Spleen (tissue), 11 donors: ENCODE measurements at regions not wholly inside any gene's neighbourhood (a gene's known extent, or its start where the extent isn't known, plus 50 kb on each side); places are given as distances from the start of the nearest gene placed in this dataset.

ENCODE experiments used
- DNase-seq: peaks from one replicate; pipeline ENCODE4 v3.0.0-alpha.2; 2020
- H3K27ac ChIP-seq, 8 donors: fragments of 200-600 bp; sonication (generic) in 7 of 8; 1 replicate in 4 of 8; 2 replicates in 4 of 8; pipeline versions ENCODE4 v1.5.0 to v1.8.0; 2016 to 2021; ENCODE audit warnings: inconsistent platforms in 4 of 8, mild to moderate bottlenecking in 4 of 8, moderate library complexity in 1 of 8
- H3K27me3 ChIP-seq, 7 donors: fragments of 200-600 bp; sonication (generic) in 6 of 7; replicated peaks in 1 of 7; 1 replicate in 4 of 7; 2 replicates in 3 of 7; pipeline versions ENCODE4 v1.5.0 to v1.8.0; 2016 to 2021; ENCODE audit warnings: inconsistent platforms in 3 of 7, mild to moderate bottlenecking in 1 of 7
- H3K36me3 ChIP-seq, 6 donors: fragments of 200-600 bp; sonication (generic) in 5 of 6; 1 replicate in 4 of 6; 2 replicates in 2 of 6; pipeline versions ENCODE4 v1.5.0 to v1.8.0; 2016 to 2021; ENCODE audit warnings: inconsistent platforms in 2 of 6
- H3K4me1 ChIP-seq, 6 donors: fragments of 200-600 bp; sonication (generic) in 5 of 6; 1 replicate in 3 of 6; 2 replicates in 3 of 6; pipeline versions ENCODE4 v1.5.0 to v1.8.0; 2016 to 2021; ENCODE audit warnings: inconsistent platforms in 3 of 6
- H3K4me3 ChIP-seq, 8 donors: fragments of 200-600 bp; sonication (generic) in 7 of 8; 1 replicate in 4 of 8; 2 replicates in 4 of 8; pipeline versions ENCODE4 v1.5.0 to v1.8.0; 2016 to 2021; ENCODE audit warnings: inconsistent platforms in 4 of 8, mild to moderate bottlenecking in 4 of 8, moderate library complexity in 2 of 8
- H3K9me3 ChIP-seq, 8 donors: fragments of 200-600 bp; sonication (generic) in 7 of 8; 1 replicate in 4 of 8; 2 replicates in 4 of 8; pipeline versions ENCODE4 v1.5.0 to v1.8.0; 2016 to 2021; ENCODE audit warnings: inconsistent platforms in 4 of 8
- CTCF ChIP-seq, 11 experiments: fragments of 200-600 bp in 7 of 11; fragments of 450-650 bp in 4 of 11; sonication (generic) in 4 of 11; IDR thresholded peaks in 8 of 11; conservative IDR thresholded peaks in 3 of 11; 1 replicate in 7 of 11; 2 replicates in 4 of 11; pipeline versions ENCODE4 v1.4.0 to v1.8.0; 2016 to 2021; ENCODE audit warnings: antibody characterized with exemption in 11 of 11, inconsistent platforms in 4 of 11, mild to moderate bottlenecking in 1 of 11
- POLR2A ChIP-seq, 3 donors: fragments of 450-650 bp; IDR thresholded peaks; one replicate each; pipeline ENCODE4 v1.5.1; 2017; ENCODE audit warnings: antibody characterized with exemption in 3 of 3, mild to moderate bottlenecking in 1 of 3
- POLR2AphosphoS5 ChIP-seq, 3 donors: sonication (generic); formaldehyde crosslinking; IDR thresholded peaks; one replicate each; pipeline ENCODE4 v1.5.1; 2017; ENCODE audit warnings: antibody characterized with exemption in 3 of 3
- WGBS, 5 donors: extraction: QIAGEN DNeasy Blood & Tissue Kit in 3 of 5; methylation state at CpG; one replicate each; pipeline versions ENCODE4 v1.1.5 to v1.1.7; 2013 to 2018; 5-methylcytosine and 5-hydroxymethylcytosine counted together
- intact Hi-C: fragments of 100-400 bp; cut with DNase I; formaldehyde crosslinking; loops from one replicate; pipeline ENCODE4 v1.15.0; 2023; ENCODE audit warnings: low total_unique reads
- donor health status: healthy with polysubstance abuse.
- donor health status: DM: no; HTN: no; CAD: no; lungs with moderate emphysema.
- donor health status: DM: no; HTN: no; CAD: no.
- donor health status: Bipolar disorder and iron deficiency.
- donor health status: healthy.
- donor health status: DM: no; HTN: no; CAD: no.
- donor health status: DM: yes; HTN: yes; CAD: no.

- WGBS, 5 donors = 51 to 65% (median 65%) methylated on average over 2 of the region's 2 CpGs
- Histone ChIP-seq H3K36me3 (no peaks in the 10 kb centered on the region), H3K4me3 (no peak overlapping the region), H3K27me3 (no peaks in the 10 kb centered on the region), H3K9me3 (no peaks in the 10 kb centered on the region), H3K4me1 (no peaks in the 10 kb centered on the region), H3K27ac (no peak overlapping the region)
- no peak for TF ChIP-seq POLR2AphosphoS5 (IDR thresholded peaks at IDR 0.05)
- TF ChIP-seq POLR2A (IDR thresholded peaks at IDR 0.05) = no peak
- TF ChIP-seq CTCF (IDR thresholded peaks at IDR 0.05 in 8 of 11, conservative IDR thresholded peaks at IDR 0.05 in 3 of 11) = no peak
- no peak for DNase-seq
- intact Hi-C loops = no loop called here
Measured at GRCh38 chr5:33370466-33370859, 70.3 kb upstream of the TARS1 start.

GRCh38 chr5:33371660-33372059, 69.1 kb upstream of the TARS1 start:
- Histone ChIP-seq H3K27ac (no peak overlapping the region), H3K27me3 (no peaks in the 10 kb centered on the region), H3K4me1 (no peaks in the 10 kb centered on the region), H3K9me3 (no peaks in the 10 kb centered on the region), H3K36me3 (no peaks in the 10 kb centered on the region), H3K4me3 (no peak overlapping the region)
- DNase-seq = no peak
- TF ChIP-seq POLR2AphosphoS5 (IDR thresholded peaks at IDR 0.05) (no peak), CTCF (IDR thresholded peaks at IDR 0.05 in 8 of 11, conservative IDR thresholded peaks at IDR 0.05 in 3 of 11) (no peak), POLR2A (IDR thresholded peaks at IDR 0.05) (no peak)
- 94 to 100% (median 100%) methylated on average over 1 of the region's 1 CpG for WGBS, 5 donors
- intact Hi-C loops = no loop called here

GRCh38 chr5:33372721-33373472, 67.9 kb upstream of the TARS1 start:
- no peak for TF ChIP-seq POLR2A (IDR thresholded peaks at IDR 0.05)
- TF ChIP-seq POLR2AphosphoS5 (IDR thresholded peaks at IDR 0.05) = no peak
- no peak for TF ChIP-seq CTCF (IDR thresholded peaks at IDR 0.05 in 8 of 11, conservative IDR thresholded peaks at IDR 0.05 in 3 of 11)
- H3K4me1 ChIP-seq = no peaks in the 10 kb centered on the region
- H3K4me3 ChIP-seq = no peak overlapping the region
- no peak for DNase-seq
- WGBS, 5 donors = 71 to 84% (median 77%) methylated on average over 6 of the region's 6 CpGs
- H3K27me3 ChIP-seq = no peaks in the 10 kb centered on the region
- no peak overlapping the region for H3K27ac ChIP-seq
- H3K9me3 ChIP-seq = no peaks in the 10 kb centered on the region
- H3K36me3 ChIP-seq = no peaks in the 10 kb centered on the region
- intact Hi-C loops = no loop called here

- no peaks in the 10 kb centered on the region for H3K9me3 ChIP-seq
- intact Hi-C loops = no loop called here
- no peaks in the 10 kb centered on the region for H3K27me3 ChIP-seq
- no peak for TF ChIP-seq CTCF (IDR thresholded peaks at IDR 0.05 in 8 of 11, conservative IDR thresholded peaks at IDR 0.05 in 3 of 11)
- no peak for TF ChIP-seq POLR2AphosphoS5 (IDR thresholded peaks at IDR 0.05)
- TF ChIP-seq POLR2A (IDR thresholded peaks at IDR 0.05) = no peak
- WGBS, 5 donors = 85 to 96% (median 92%) methylated on average over 2 of the region's 2 CpGs
- no peaks in the 10 kb centered on the region for H3K4me1 ChIP-seq
- H3K36me3 ChIP-seq = no peaks in the 10 kb centered on the region
- H3K27ac ChIP-seq = no peak overlapping the region
- no peak for DNase-seq
- H3K4me3 ChIP-seq = no peak overlapping the region
Measured at GRCh38 chr5:33375900-33376299, 64.9 kb upstream of the TARS1 start.
